ENCODE measurements at regions not wholly inside any gene's neighbourhood (a gene's known extent, or its start where the extent isn't known, plus 50 kb on each side); places are given as distances from the start of the nearest gene placed in this dataset.

- H3K4me3 Mint-ChIP-seq: no peak overlapping the region
- no peak overlapping the region for H3K4me2 ChIP-seq (replicated peaks; ENCODE audit: extremely low read depth, low read length, poor library complexity, severe bottlenecking)
- intact Hi-C loops (cut with micrococcal nuclease): no loop called here
Measured at GRCh38 chr9:89794918-89795317, 190.1 kb downstream of the GADD45G start.

GRCh38 chr9:89795538-89796195 lies 190.9 kb downstream of the GADD45G start:
- H4K20me1 ChIP-seq (ENCODE audit: insufficient read depth, low read length): no peaks in the 10 kb centered on the region
- no peaks in the 10 kb centered on the region for H3K27me3 ChIP-seq (ENCODE audit: control insufficient read depth in 2 of 2, insufficient read depth in 2 of 2, low read length in 2 of 2)
- no peak overlapping the region for H3K4me3 Mint-ChIP-seq
- no peak overlapping the region for H3K27ac ChIP-seq (ENCODE audit: low read depth in 1 of 2, low read length in 2 of 2)
- H3K27ac Mint-ChIP-seq: no peak overlapping the region
- no peaks in the 10 kb centered on the region for H3K36me3 ChIP-seq (replicated peaks in 1 of 2; ENCODE audit: control insufficient read depth in 1 of 2, insufficient read depth in 2 of 2, low read length in 2 of 2)
- no peak overlapping the region for H3K4me2 ChIP-seq (replicated peaks; ENCODE audit: extremely low read depth, low read length, poor library complexity, severe bottlenecking)
- H3K9ac ChIP-seq (ENCODE audit: insufficient read depth, low read length, poor library complexity, severe bottlenecking): no peak overlapping the region
- H3K79me2 ChIP-seq (ENCODE audit: insufficient read depth, low read length): no peaks in the 10 kb centered on the region
- no peak for TF ChIP-seq CTCF (IDR thresholded peaks at IDR 0.05)
- H3K27me3 Mint-ChIP-seq (ENCODE audit: low read depth in 3 of 3): peaks cover 6 to 10% (median 9%) of the 10 kb centered on the region in 3 donors
- no peaks in the 10 kb centered on the region for H3K36me3 Mint-ChIP-seq
- no peak overlapping the region for H2AFZ ChIP-seq (ENCODE audit: insufficient read depth, low read depth, low read length, poor library complexity, severe bottlenecking)
- H3K9me3 ChIP-seq (replicated peaks in 1 of 2; ENCODE audit: control insufficient read depth in 1 of 2, insufficient read depth in 1 of 2, low read length in 2 of 2): no peaks in the 10 kb centered on the region
- no peaks in the 10 kb centered on the region for H3K4me1 ChIP-seq (ENCODE audit: control insufficient read depth in 1 of 2, insufficient read depth in 2 of 2, low read length in 2 of 2)
- DNase-seq: no peak
- H3K4me1 Mint-ChIP-seq: no peaks in the 10 kb centered on the region
- H3K9me3 Mint-ChIP-seq: no peaks in the 10 kb centered on the region
- intact Hi-C loops (cut with micrococcal nuclease): no loop called here
- WGBS (ENCODE audit: insufficient coverage): 86% methylated on average over 4 of the region's 10 CpGs
- no peak overlapping the region for H3K4me3 ChIP-seq (replicated peaks in 1 of 3; ENCODE audit: low read depth in 2 of 3, low read length in 3 of 3)

More at GRCh38 chr9:89794918-89795317, 190.1 kb downstream of the GADD45G start:
- Histone ChIP-seq H3K79me2 (ENCODE audit: insufficient read depth, low read length) (no peaks in the 10 kb centered on the region), H3K4me3 (replicated peaks in 1 of 3; ENCODE audit: low read depth in 2 of 3, low read length in 3 of 3) (no peak overlapping the region), H3K27ac (ENCODE audit: low read depth in 1 of 2, low read length in 2 of 2) (no peak overlapping the region), H2AFZ (ENCODE audit: insufficient read depth, low read depth, low read length, poor library complexity, severe bottlenecking) (no peak overlapping the region), H3K27me3 (ENCODE audit: control insufficient read depth in 2 of 2, insufficient read depth in 2 of 2, low read length in 2 of 2) (no peaks in the 10 kb centered on the region), H3K36me3 (replicated peaks in 1 of 2; ENCODE audit: control insufficient read depth in 1 of 2, insufficient read depth in 2 of 2, low read length in 2 of 2) (no peaks in the 10 kb centered on the region), H3K9me3 (replicated peaks in 1 of 2; ENCODE audit: control insufficient read depth in 1 of 2, insufficient read depth in 1 of 2, low read length in 2 of 2) (no peaks in the 10 kb centered on the region), H3K9ac (ENCODE audit: insufficient read depth, low read length, poor library complexity, severe bottlenecking) (no peak overlapping the region), H4K20me1 (ENCODE audit: insufficient read depth, low read length) (no peaks in the 10 kb centered on the region), H3K4me1 (ENCODE audit: control insufficient read depth in 1 of 2, insufficient read depth in 2 of 2, low read length in 2 of 2) (no peaks in the 10 kb centered on the region)
- no peak for DNase-seq
- Mint-ChIP-seq H3K27ac (no peak overlapping the region), H3K27me3 (ENCODE audit: low read depth in 3 of 3) (peaks cover 6 to 9% (median 9%) of the 10 kb centered on the region in 3 donors), H3K36me3 (no peaks in the 10 kb centered on the region), H3K4me1 (no peaks in the 10 kb centered on the region), H3K9me3 (no peaks in the 10 kb centered on the region)
- WGBS (ENCODE audit: insufficient coverage): 100% methylated on average over 3 of the region's 10 CpGs
- TF ChIP-seq CTCF (IDR thresholded peaks at IDR 0.05): no peak
